GM23338 (cell line): ENCODE measurements at regions not wholly inside any gene's neighbourhood (a gene's known extent, or its start where the extent isn't known, plus 50 kb on each side); places are given as distances from the start of the nearest gene placed in this dataset.
"Not testable (repeated sequence)": the region's sequence is repeated elsewhere in the genome, so short reads cannot be mapped to it uniquely, and the experiment has no call there.

ENCODE experiments used
- ATAC-seq: fragments of 200-7000 bp; cut with Tn5 transposase; 3 replicates; pipeline ENCODE4 v1.9.1; 2020
- DNase-seq: peaks from one replicate; pipeline ENCODE4 v3.0.0-alpha.2; 2015; ENCODE audit warnings: low spot score
- H2AFZ ChIP-seq: fragments of 200-600 bp; sonication (generic); 2 replicates; pipeline ENCODE4 v1.8.0; 2016; ENCODE audit warnings: antibody characterized with exemption, mild to moderate bottlenecking, moderate library complexity
- H3F3A ChIP-seq: fragments of 200-600 bp; sonication (generic); replicated peaks from 2 replicates; pipeline ENCODE4 v1.8.0; 2017; ENCODE audit warnings: antibody characterized with exemption, mixed run types, low read depth
- H3K27ac ChIP-seq: fragments of 200-600 bp; sonication (generic); 2 replicates; pipeline ENCODE4 v1.6.1; 2016; ENCODE audit warnings: low read depth
- H3K27me3 ChIP-seq: fragments of 200-600 bp; sonication (generic); 2 replicates; pipeline ENCODE4 v1.8.0; 2016; ENCODE audit warnings: mild to moderate bottlenecking, mixed run types, moderate library complexity; ENCODE audit not compliant: insufficient read depth
- H3K36me3 ChIP-seq: fragments of 200-600 bp; sonication (generic); 2 replicates; pipeline ENCODE4 v1.8.0; 2016; ENCODE audit warnings: mild to moderate bottlenecking; ENCODE audit not compliant: insufficient read depth
- H3K4me1 ChIP-seq: fragments of 200-600 bp; sonication (generic); 2 replicates; pipeline ENCODE4 v1.8.0; 2016; ENCODE audit warnings: mild to moderate bottlenecking, moderate library complexity; ENCODE audit not compliant: insufficient read depth
- H3K4me2 ChIP-seq: fragments of 200-600 bp; sonication (generic); 2 replicates; pipeline ENCODE4 v1.7.1; 2017; ENCODE audit warnings: mixed run types
- H3K4me3 ChIP-seq: fragments of 200-600 bp; sonication (generic); 2 replicates; pipeline ENCODE4 v1.6.1; 2016; ENCODE audit warnings: mixed run types
- H3K79me2 ChIP-seq: fragments of 200-600 bp; sonication (generic); replicated peaks from 2 replicates; pipeline ENCODE4 v1.8.0; 2017; ENCODE audit warnings: mild to moderate bottlenecking; ENCODE audit not compliant: insufficient read depth
- H3K9me2 ChIP-seq: fragments of 200-600 bp; sonication (generic); 2 replicates; pipeline ENCODE4 v1.8.0; 2017; ENCODE audit not compliant: insufficient read depth
- H4K20me1 ChIP-seq: fragments of 200-600 bp; sonication (generic); replicated peaks from 2 replicates; pipeline ENCODE4 v1.8.0; 2017; ENCODE audit warnings: mild to moderate bottlenecking; ENCODE audit not compliant: insufficient read depth
- H3K27ac Mint-ChIP-seq: 2 replicates; pipeline ENCODE4 v1.8.0; 2020; ENCODE audit warnings: inconsistent platforms, mild to moderate bottlenecking, moderate library complexity, mixed read lengths
- H3K27me3 Mint-ChIP-seq: 3 replicates; pipeline ENCODE4 v1.8.0; 2022; ENCODE audit warnings: low read depth, mild to moderate bottlenecking, moderate library complexity, mixed read lengths, inconsistent platforms; ENCODE audit not compliant: insufficient read depth, poor library complexity
- H3K36me3 Mint-ChIP-seq: 3 replicates; pipeline ENCODE4 v1.8.0; 2021; ENCODE audit warnings: low read depth, mild to moderate bottlenecking, inconsistent platforms, moderate library complexity, mixed read lengths
- H3K4me1 Mint-ChIP-seq: 3 replicates; pipeline ENCODE4 v1.8.0; 2020; ENCODE audit warnings: mild to moderate bottlenecking, inconsistent platforms, mixed read lengths
- H3K4me3 Mint-ChIP-seq: 3 replicates; pipeline ENCODE4 v1.8.0; 2021; ENCODE audit warnings: moderate library complexity, mild to moderate bottlenecking, inconsistent platforms, mixed read lengths
- H3K9me3 Mint-ChIP-seq: 3 replicates; pipeline ENCODE4 v1.8.0; 2020; ENCODE audit warnings: moderate library complexity, mild to moderate bottlenecking, inconsistent platforms, mixed read lengths
- CREB1 ChIP-seq: fragments of 250-450 bp; sonication (Bioruptor Pico); IDR thresholded peaks from 2 replicates; pipeline ENCODE4 v1.5.0; 2020; ENCODE audit warnings: low read depth, mild to moderate bottlenecking, moderate library complexity
- NANOG ChIP-seq: IDR thresholded peaks from 2 replicates; pipeline ENCODE4 v1.6.1; 2016; ENCODE audit warnings: antibody characterized with exemption, borderline replicate concordance
- REST ChIP-seq: IDR thresholded peaks from one replicate; pipeline ENCODE4 v1.6.1; 2018; ENCODE audit warnings: antibody characterized with exemption; ENCODE audit not compliant: unreplicated experiment

GRCh38 chr14:28163897-28164296 is 602.7 kb upstream of the FOXG1 start:
- H3K36me3 Mint-ChIP-seq: 0 out of 3 replicates have a peak, but pooled peaks cover 4% of the 10 kb centered on the region
- ATAC-seq: no peak

GRCh38 chr14:28187902-28188830 is 578.4 kb upstream of the FOXG1 start:
- Mint-ChIP-seq H3K9me3 (peaks cover 24% of the 10 kb centered on the region), H3K27ac (peak overlapping the region; percentile 84; the same call in 1 of the 2 replicates), H3K36me3 (peaks cover 12% of the 10 kb centered on the region; the same call in 2 of the 3 replicates), H3K4me3 (peak overlapping the region; percentile 66)
- Histone ChIP-seq H2AFZ (peak overlapping the region; percentile 91; the same call in 1 of the 2 replicates), H3K4me3 (peak overlapping the region; percentile 50), H3K4me2 (peak overlapping the region; percentile 58), H3K27ac (peak overlapping the region; percentile 84; the same call in 1 of the 2 replicates)
- DNase-seq: peak; percentile 3
- not testable (repeated sequence) for ATAC-seq, H3K9me2 ChIP-seq, H3K27me3 Mint-ChIP-seq, H3K4me1 ChIP-seq, H4K20me1 ChIP-seq, H3K4me1 Mint-ChIP-seq, H3F3A ChIP-seq, H3K27me3 ChIP-seq, H3K79me2 ChIP-seq, H3K36me3 ChIP-seq

More at GRCh38 chr14:28163897-28164296, 602.7 kb upstream of the FOXG1 start:
- H2AFZ ChIP-seq: no peak overlapping the region
- TF ChIP-seq CREB1 (no peak), REST (no peak)
- H3K9me3 Mint-ChIP-seq: peaks cover 3% of the 10 kb centered on the region; the same call in 1 of the 3 replicates
- H3K27ac ChIP-seq: no peak overlapping the region
- no peaks in the 10 kb centered on the region for H3K4me1 ChIP-seq
- no peaks in the 10 kb centered on the region for H3K79me2 ChIP-seq
- no peak overlapping the region for H3K27ac Mint-ChIP-seq
- no peaks in the 10 kb centered on the region for H4K20me1 ChIP-seq
- no peak overlapping the region for H3K4me3 ChIP-seq
- no peak overlapping the region for H3K4me2 ChIP-seq
- H3K4me3 Mint-ChIP-seq: no peak overlapping the region
- no peaks in the 10 kb centered on the region; the same call in 1 of the 2 replicates for H3K9me2 ChIP-seq
- H3K27me3 ChIP-seq: no peaks in the 10 kb centered on the region
- no peaks in the 10 kb centered on the region for H3K4me1 Mint-ChIP-seq
- no peaks in the 10 kb centered on the region for H3K27me3 Mint-ChIP-seq
- no peak for DNase-seq
- no peaks in the 10 kb centered on the region for H3K36me3 ChIP-seq
- no peaks in the 10 kb centered on the region for H3F3A ChIP-seq

GRCh38 chr14:28196878-28197277 is 569.7 kb upstream of the FOXG1 start:
- ATAC-seq (no peak), DNase-seq (no peak)
- Mint-ChIP-seq H3K4me3 (no peak overlapping the region), H3K36me3 (no peaks in the 10 kb centered on the region), H3K27me3 (no peaks in the 10 kb centered on the region), H3K27ac (no peak overlapping the region), H3K4me1 (no peaks in the 10 kb centered on the region), H3K9me3 (no peaks in the 10 kb centered on the region)
- Histone ChIP-seq H3K9me2 (no peaks in the 10 kb centered on the region), H3K4me2 (no peak overlapping the region), H2AFZ (no peak overlapping the region), H3K4me3 (no peak overlapping the region), H3K36me3 (no peaks in the 10 kb centered on the region), H3K4me1 (no peaks in the 10 kb centered on the region), H3K79me2 (no peaks in the 10 kb centered on the region), H3K27ac (no peak overlapping the region), H3K27me3 (no peaks in the 10 kb centered on the region), H3F3A (no peaks in the 10 kb centered on the region), H4K20me1 (no peaks in the 10 kb centered on the region)
- TF ChIP-seq NANOG (no peak), REST (no peak)
